ENCODE measurements at regions not wholly inside any gene's neighbourhood (a gene's known extent, or its start where the extent isn't known, plus 50 kb on each side); places are given as distances from the start of the nearest gene placed in this dataset.

GRCh38 chr14:97486601-97487120, 689.5 kb downstream of the VRK1 start:
- intact Hi-C loops (cut with micrococcal nuclease) = no loop called here

GRCh38 chr14:97489750-97490149, 692.6 kb downstream of the VRK1 start:
- intact Hi-C loops (cut with micrococcal nuclease) = no loop called here

- intact Hi-C loops (cut with micrococcal nuclease) = no loop called here
These were observed 693.4 kb downstream of the VRK1 start for GRCh38 chr14:97490521-97491070.

- intact Hi-C loops (cut with micrococcal nuclease) = no loop called here
These were observed 694.5 kb downstream of the VRK1 start for GRCh38 chr14:97491697-97492096.

- intact Hi-C loops (cut with micrococcal nuclease) = no loop called here
These were observed 702.8 kb downstream of the VRK1 start for GRCh38 chr14:97499790-97500481.

- intact Hi-C loops (cut with micrococcal nuclease) = no loop called here
These were observed 709.4 kb downstream of the VRK1 start for GRCh38 chr14:97506626-97507025.

GRCh38 chr14:97513891-97514290, 716.7 kb downstream of the VRK1 start:
- intact Hi-C loops (cut with micrococcal nuclease) = no loop called here

- intact Hi-C loops (cut with micrococcal nuclease) = no loop called here
These were observed 720.5 kb downstream of the VRK1 start for GRCh38 chr14:97517566-97518234.

GRCh38 chr14:97523936-97524335, 726.8 kb downstream of the VRK1 start:
- intact Hi-C loops (cut with micrococcal nuclease) = no loop called here

- intact Hi-C loops (cut with micrococcal nuclease) = no loop called here
These were observed 727.6 kb downstream of the VRK1 start for GRCh38 chr14:97524589-97525319.

- intact Hi-C loops (cut with micrococcal nuclease) = no loop called here
These were observed 730.8 kb downstream of the VRK1 start for GRCh38 chr14:97527993-97528392.

- intact Hi-C loops (cut with micrococcal nuclease) = no loop called here
These were observed 734.9 kb downstream of the VRK1 start for GRCh38 chr14:97532052-97532451.

GRCh38 chr14:97536421-97536820, 739.2 kb downstream of the VRK1 start:
- intact Hi-C loops (cut with micrococcal nuclease) = no loop called here

GRCh38 chr14:97538749-97539410, 741.7 kb downstream of the VRK1 start:
- intact Hi-C loops (cut with micrococcal nuclease) = no loop called here

- intact Hi-C loops (cut with micrococcal nuclease) = no loop called here
These were observed 742.2 kb downstream of the VRK1 start for GRCh38 chr14:97539411-97539795.

- intact Hi-C loops (cut with micrococcal nuclease) = no loop called here
These were observed 742.7 kb downstream of the VRK1 start for GRCh38 chr14:97539884-97540283.

- intact Hi-C loops (cut with micrococcal nuclease) = no loop called here
These were observed 746.0 kb downstream of the VRK1 start for GRCh38 chr14:97543221-97543620.

- intact Hi-C loops (cut with micrococcal nuclease) = no loop called here
These were observed 746.6 kb downstream of the VRK1 start for GRCh38 chr14:97543816-97544215.

GRCh38 chr14:97544571-97544970, 747.4 kb downstream of the VRK1 start:
- intact Hi-C loops (cut with micrococcal nuclease) = no loop called here

- intact Hi-C loops (cut with micrococcal nuclease) = no loop called here
These were observed 749.5 kb downstream of the VRK1 start for GRCh38 chr14:97546491-97547230.

GRCh38 chr14:97550463-97550862, 753.3 kb downstream of the VRK1 start:
- intact Hi-C loops (cut with micrococcal nuclease) = no loop called here
